Ascending aorta (tissue), 2 donors: ENCODE measurements at regions not wholly inside any gene's neighbourhood (a gene's known extent, or its start where the extent isn't known, plus 50 kb on each side); places are given as distances from the start of the nearest gene placed in this dataset.

Experiments
- DNase-seq, 2 donors: peaks; one replicate each; pipeline ENCODE4 v3.0.0-alpha.2; 2019; ENCODE audit warnings: low spot score in 2 of 2
- H3K27ac ChIP-seq, 2 donors: fragments of 200-600 bp; sonication (generic); one replicate each; pipeline ENCODE4 v1.5.1; 2016 to 2017; ENCODE audit warnings: mild to moderate bottlenecking in 1 of 2
- H3K27me3 ChIP-seq: fragments of 200-600 bp; sonication (generic); one replicate; pipeline ENCODE4 v1.5.1; 2017
- H3K36me3 ChIP-seq, 2 donors: fragments of 200-600 bp; sonication (generic); one replicate each; pipeline ENCODE4 v1.5.1; 2016
- H3K4me1 ChIP-seq, 2 donors: fragments of 200-600 bp; sonication (generic); one replicate each; pipeline ENCODE4 v1.5.1; 2016 to 2017; ENCODE audit warnings: mild to moderate bottlenecking in 1 of 2
- H3K4me3 ChIP-seq, 2 donors: fragments of 200-600 bp; sonication (generic); one replicate each; pipeline ENCODE4 v1.5.1; 2016 to 2017; ENCODE audit warnings: mild to moderate bottlenecking in 1 of 2
- H3K9me3 ChIP-seq, 2 donors: fragments of 200-600 bp; sonication (generic); one replicate each; pipeline ENCODE4 v1.5.1; 2016
- intact Hi-C: fragments of 100-400 bp; cut with DNase I; formaldehyde crosslinking; loops from one replicate; pipeline ENCODE4 v1.15.1; 2023
- TF ChIP-seq, protein P1 (sequence below), 3 experiments: fragments of 200-600 bp in 2 of 3; fragments of 450-650 bp in 1 of 3; sonication (generic) in 2 of 3; IDR thresholded peaks; one replicate each; pipeline ENCODE4 v1.5.1; 2016 to 2019; ENCODE audit warnings: antibody characterized with exemption in 3 of 3, mild to moderate bottlenecking in 1 of 3, moderate library complexity in 1 of 3

DNA sequence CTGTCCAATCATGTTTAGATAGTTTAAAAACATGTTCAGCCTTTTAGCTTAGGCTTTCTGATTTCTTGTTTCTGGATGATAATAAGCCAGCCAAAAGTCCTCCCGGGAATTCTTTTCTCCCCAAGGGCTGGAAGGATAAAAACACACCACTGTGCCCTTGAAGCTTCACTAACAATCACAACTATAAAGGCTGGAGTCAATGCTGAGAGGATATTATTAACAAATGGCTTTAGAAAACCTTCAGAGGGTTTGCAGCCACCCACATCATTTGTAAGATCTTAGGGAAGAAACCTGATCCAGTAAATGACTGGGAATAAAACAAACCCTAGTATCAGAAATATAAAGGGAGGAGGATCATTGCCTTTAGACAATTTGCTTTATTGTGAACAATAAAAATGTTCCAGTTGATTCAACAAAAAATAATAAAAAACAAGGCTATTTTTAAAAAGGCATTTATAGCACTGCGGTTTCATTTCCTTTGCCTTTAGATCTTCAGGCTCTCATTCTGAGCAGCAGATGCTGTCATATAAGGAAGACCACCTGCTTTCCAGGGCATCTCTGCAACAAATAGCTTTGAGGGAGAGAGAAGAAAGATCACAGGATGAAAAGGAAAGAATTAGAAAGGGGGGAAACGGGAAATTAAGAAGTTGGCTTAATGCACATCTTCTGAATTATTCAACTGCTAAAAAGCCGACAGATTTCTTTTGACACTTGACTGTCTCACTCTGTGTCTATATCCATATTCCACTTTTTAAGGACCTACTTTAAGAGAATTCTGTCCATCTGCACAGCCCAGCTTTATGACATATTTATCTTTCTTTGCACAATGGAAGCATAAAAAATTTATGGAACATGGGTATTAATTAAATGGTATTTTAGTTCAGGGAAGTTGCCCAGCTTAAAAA is 277.2 kb upstream of the SLC24A2 start:
- intact Hi-C loops, result no loop called here
- no peaks in the 10 kb centered on the region for H3K27me3 ChIP-seq
- no peaks in the 10 kb centered on the region for H3K9me3 ChIP-seq
- no peaks in the 10 kb centered on the region for H3K36me3 ChIP-seq
- no peak for DNase-seq
- TF ChIP-seq, protein P1, sequence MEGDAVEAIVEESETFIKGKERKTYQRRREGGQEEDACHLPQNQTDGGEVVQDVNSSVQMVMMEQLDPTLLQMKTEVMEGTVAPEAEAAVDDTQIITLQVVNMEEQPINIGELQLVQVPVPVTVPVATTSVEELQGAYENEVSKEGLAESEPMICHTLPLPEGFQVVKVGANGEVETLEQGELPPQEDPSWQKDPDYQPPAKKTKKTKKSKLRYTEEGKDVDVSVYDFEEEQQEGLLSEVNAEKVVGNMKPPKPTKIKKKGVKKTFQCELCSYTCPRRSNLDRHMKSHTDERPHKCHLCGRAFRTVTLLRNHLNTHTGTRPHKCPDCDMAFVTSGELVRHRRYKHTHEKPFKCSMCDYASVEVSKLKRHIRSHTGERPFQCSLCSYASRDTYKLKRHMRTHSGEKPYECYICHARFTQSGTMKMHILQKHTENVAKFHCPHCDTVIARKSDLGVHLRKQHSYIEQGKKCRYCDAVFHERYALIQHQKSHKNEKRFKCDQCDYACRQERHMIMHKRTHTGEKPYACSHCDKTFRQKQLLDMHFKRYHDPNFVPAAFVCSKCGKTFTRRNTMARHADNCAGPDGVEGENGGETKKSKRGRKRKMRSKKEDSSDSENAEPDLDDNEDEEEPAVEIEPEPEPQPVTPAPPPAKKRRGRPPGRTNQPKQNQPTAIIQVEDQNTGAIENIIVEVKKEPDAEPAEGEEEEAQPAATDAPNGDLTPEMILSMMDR (IDR thresholded peaks at IDR 0.05), result no peak
- H3K4me1 ChIP-seq, result no peaks in the 10 kb centered on the region
- H3K27ac ChIP-seq, result no peak overlapping the region
- H3K4me3 ChIP-seq, result no peak overlapping the region

GRCh38 chr9:20065046-20065445 is 276.2 kb upstream of the SLC24A2 start:
- H3K27me3 ChIP-seq, result no peaks in the 10 kb centered on the region
- H3K36me3 ChIP-seq, result no peaks in the 10 kb centered on the region
- H3K27ac ChIP-seq, result no peak overlapping the region
- H3K4me1 ChIP-seq, result no peaks in the 10 kb centered on the region
- TF ChIP-seq, protein P1 (IDR thresholded peaks at IDR 0.05), result no peak
- DNase-seq, result no peak
- intact Hi-C loops, result no loop called here
- no peak overlapping the region for H3K4me3 ChIP-seq
- no peaks in the 10 kb centered on the region for H3K9me3 ChIP-seq

- intact Hi-C loops, result no loop called here
- TF ChIP-seq, protein P1 (IDR thresholded peaks at IDR 0.05), result no peak
- no peaks in the 10 kb centered on the region for H3K36me3 ChIP-seq
- H3K27ac ChIP-seq, result no peak overlapping the region
- DNase-seq, result no peak
- no peak overlapping the region for H3K4me3 ChIP-seq
- no peaks in the 10 kb centered on the region for H3K27me3 ChIP-seq
- H3K9me3 ChIP-seq, result no peaks in the 10 kb centered on the region
- no peaks in the 10 kb centered on the region for H3K4me1 ChIP-seq
Measured at GRCh38 chr9:20054734-20055133, 265.9 kb upstream of the SLC24A2 start.

GRCh38 chr9:20048985-20049384 is 260.1 kb upstream of the SLC24A2 start:
- Histone ChIP-seq H3K9me3 (no peaks in the 10 kb centered on the region), H3K4me1 (no peaks in the 10 kb centered on the region)
- TF ChIP-seq, protein P1 (IDR thresholded peaks at IDR 0.05), result no peak

DNA sequence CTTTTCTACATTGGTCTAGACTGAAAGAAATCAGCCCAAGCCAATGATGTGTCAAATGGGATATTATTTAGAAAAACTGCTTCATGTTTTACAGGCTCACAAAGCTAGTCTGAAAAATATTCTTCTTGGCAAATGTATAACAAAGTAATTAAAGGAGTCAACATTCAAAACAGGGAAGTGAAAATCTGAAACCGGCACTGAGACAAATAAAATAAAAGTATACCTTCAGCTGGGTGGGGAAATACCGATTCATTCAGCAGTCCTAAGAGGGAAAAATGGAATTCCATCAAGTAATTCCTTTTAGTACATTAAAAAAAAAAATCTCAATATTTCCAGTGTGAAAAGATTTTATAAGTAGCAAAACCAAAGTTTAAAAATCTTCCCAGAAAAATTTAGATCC is 259.6 kb upstream of the SLC24A2 start:
- H3K27ac ChIP-seq, result no peak overlapping the region
- no peak for DNase-seq

More at GRCh38 chr9:20048985-20049384, 260.1 kb upstream of the SLC24A2 start:
- H3K27me3 ChIP-seq, result no peaks in the 10 kb centered on the region
- H3K4me3 ChIP-seq, result no peak overlapping the region
- intact Hi-C loops, result no loop called here
- no peak for DNase-seq
- no peaks in the 10 kb centered on the region for H3K36me3 ChIP-seq
- H3K27ac ChIP-seq, result no peak overlapping the region

More for the DNA sequence above, 259.6 kb upstream of the SLC24A2 start:
- Histone ChIP-seq H3K9me3 (no peaks in the 10 kb centered on the region), H3K4me1 (no peaks in the 10 kb centered on the region), H3K27me3 (no peaks in the 10 kb centered on the region), H3K4me3 (no peak overlapping the region), H3K36me3 (no peaks in the 10 kb centered on the region)
- TF ChIP-seq, protein P1 (IDR thresholded peaks at IDR 0.05), result no peak
- intact Hi-C loops, result no loop called here
